ENCODE measurements at regions not wholly inside any gene's neighbourhood (a gene's known extent, or its start where the extent isn't known, plus 50 kb on each side); places are given as distances from the start of the nearest gene placed in this dataset.

DNA sequence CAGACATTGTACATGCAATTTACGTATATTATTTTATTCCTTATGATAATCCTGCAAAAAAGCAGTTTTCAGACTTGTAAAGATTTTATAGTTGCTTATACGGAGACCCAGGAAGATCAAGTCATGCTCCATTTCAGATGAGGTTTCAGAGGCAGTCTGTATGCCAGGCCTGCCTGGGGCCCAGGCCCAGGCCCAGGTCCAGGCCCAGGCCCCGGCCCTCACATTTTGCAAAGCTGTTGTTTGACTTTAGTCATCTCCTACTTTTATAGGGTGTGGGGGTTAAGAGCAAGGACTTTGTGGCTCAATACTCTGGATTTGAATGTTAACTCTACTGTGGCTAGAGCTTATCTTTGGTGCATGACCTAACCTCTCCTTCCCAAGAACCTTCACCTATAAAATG is 217.9 kb downstream of the SAMD5 start:
- H3K27ac ChIP-seq = no peak overlapping the region
- no peak for DNase-seq (ENCODE audit: low read depth in 1 of 2, low spot score in 1 of 2)
- H3K36me3 ChIP-seq = no peaks in the 10 kb centered on the region
- TF ChIP-seq, protein P1, sequence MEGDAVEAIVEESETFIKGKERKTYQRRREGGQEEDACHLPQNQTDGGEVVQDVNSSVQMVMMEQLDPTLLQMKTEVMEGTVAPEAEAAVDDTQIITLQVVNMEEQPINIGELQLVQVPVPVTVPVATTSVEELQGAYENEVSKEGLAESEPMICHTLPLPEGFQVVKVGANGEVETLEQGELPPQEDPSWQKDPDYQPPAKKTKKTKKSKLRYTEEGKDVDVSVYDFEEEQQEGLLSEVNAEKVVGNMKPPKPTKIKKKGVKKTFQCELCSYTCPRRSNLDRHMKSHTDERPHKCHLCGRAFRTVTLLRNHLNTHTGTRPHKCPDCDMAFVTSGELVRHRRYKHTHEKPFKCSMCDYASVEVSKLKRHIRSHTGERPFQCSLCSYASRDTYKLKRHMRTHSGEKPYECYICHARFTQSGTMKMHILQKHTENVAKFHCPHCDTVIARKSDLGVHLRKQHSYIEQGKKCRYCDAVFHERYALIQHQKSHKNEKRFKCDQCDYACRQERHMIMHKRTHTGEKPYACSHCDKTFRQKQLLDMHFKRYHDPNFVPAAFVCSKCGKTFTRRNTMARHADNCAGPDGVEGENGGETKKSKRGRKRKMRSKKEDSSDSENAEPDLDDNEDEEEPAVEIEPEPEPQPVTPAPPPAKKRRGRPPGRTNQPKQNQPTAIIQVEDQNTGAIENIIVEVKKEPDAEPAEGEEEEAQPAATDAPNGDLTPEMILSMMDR (IDR thresholded peaks at IDR 0.05; ENCODE audit: low read depth, low read length) = no peak
- H3K4me1 ChIP-seq (ENCODE audit: low read depth) = no peaks in the 10 kb centered on the region
- H3K9me3 ChIP-seq (ENCODE audit: low read depth) = no peaks in the 10 kb centered on the region
- H3K27me3 ChIP-seq = no peaks in the 10 kb centered on the region
- H3K4me3 ChIP-seq = no peak overlapping the region

DNA sequence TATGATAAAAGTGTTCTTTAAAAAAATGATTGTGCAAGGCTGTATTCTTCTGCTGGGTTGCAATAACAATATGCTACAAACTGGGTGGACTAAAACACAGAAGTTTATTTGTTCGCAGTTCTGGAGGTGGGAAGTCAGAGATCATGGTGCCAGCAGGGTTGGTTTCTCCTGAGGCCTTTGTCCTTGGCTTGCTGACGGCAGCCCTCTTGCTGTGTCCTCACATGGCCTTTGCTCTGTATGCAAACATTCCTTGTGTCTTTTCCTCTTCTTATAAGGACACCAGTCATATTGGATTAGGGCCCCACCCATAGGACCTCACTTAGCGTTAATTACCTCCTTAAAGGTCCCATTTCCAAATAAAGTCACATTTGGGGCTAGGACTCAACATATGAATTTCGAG is 220.4 kb downstream of the SAMD5 start:
- no peak overlapping the region for H3K27ac ChIP-seq
- H3K36me3 ChIP-seq = no peaks in the 10 kb centered on the region
- no peaks in the 10 kb centered on the region for H3K9me3 ChIP-seq (ENCODE audit: low read depth)
- H3K4me3 ChIP-seq = no peak overlapping the region
- TF ChIP-seq, protein P1 (IDR thresholded peaks at IDR 0.05; ENCODE audit: low read depth, low read length) = no peak
- H3K27me3 ChIP-seq = no peaks in the 10 kb centered on the region
- DNase-seq (ENCODE audit: low read depth in 1 of 2, low spot score in 1 of 2) = no peak
- no peaks in the 10 kb centered on the region for H3K4me1 ChIP-seq (ENCODE audit: low read depth)

DNA sequence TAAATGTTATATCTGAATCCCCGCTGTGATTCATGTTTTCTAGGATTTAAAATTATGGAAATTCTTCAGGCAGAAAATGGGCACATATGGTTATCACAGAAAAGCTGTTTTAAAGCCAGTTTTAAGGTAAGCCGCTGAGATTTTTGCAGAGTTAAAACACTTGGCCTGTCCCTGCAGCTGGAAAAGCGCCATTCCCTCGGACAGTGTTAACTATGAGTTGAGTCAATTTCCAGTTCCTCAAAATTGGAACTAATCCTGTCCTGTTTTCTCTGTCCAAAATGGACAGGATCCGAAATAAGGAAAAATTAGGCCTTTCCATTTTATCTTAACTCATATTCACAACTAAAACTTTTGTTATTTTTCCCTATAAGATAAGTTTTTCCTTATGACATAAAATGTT is 225.2 kb downstream of the SAMD5 start:
- no peaks in the 10 kb centered on the region for H3K9me3 ChIP-seq (ENCODE audit: low read depth)
- no peaks in the 10 kb centered on the region for H3K36me3 ChIP-seq
- DNase-seq (ENCODE audit: low read depth in 1 of 2, low spot score in 1 of 2) = no peak
- no peak overlapping the region for H3K27ac ChIP-seq
- H3K4me1 ChIP-seq (ENCODE audit: low read depth) = no peaks in the 10 kb centered on the region
- TF ChIP-seq, protein P1 (IDR thresholded peaks at IDR 0.05; ENCODE audit: low read depth, low read length) = no peak
- no peak overlapping the region for H3K4me3 ChIP-seq
- H3K27me3 ChIP-seq = no peaks in the 10 kb centered on the region

DNA sequence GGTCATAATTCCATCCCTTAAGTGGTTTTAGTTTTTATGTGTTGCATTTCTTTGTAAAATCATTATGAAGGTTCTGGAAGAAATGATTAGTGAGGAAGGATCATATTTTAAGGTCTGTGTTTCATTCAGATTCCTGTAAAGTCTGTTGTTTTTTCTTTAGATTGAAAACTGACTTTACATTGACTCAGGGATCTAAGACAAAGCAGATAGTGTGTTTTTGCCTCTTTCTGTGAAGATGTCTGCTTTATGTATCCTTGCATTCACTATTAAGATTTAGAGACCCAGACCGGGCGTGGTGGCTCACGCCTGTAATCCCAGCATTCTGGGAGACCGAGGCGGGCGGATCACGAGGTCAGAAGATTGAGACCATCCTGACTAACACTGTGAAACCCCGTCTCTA is 225.7 kb downstream of the SAMD5 start:
- H3K36me3 ChIP-seq = no peaks in the 10 kb centered on the region
- no peak for DNase-seq (ENCODE audit: low read depth in 1 of 2, low spot score in 1 of 2)
- no peak overlapping the region for H3K27ac ChIP-seq
- TF ChIP-seq, protein P1 (IDR thresholded peaks at IDR 0.05; ENCODE audit: low read depth, low read length) = no peak
- H3K4me1 ChIP-seq (ENCODE audit: low read depth) = no peaks in the 10 kb centered on the region
- no peaks in the 10 kb centered on the region for H3K9me3 ChIP-seq (ENCODE audit: low read depth)
- no peaks in the 10 kb centered on the region for H3K27me3 ChIP-seq
- no peak overlapping the region for H3K4me3 ChIP-seq

DNA sequence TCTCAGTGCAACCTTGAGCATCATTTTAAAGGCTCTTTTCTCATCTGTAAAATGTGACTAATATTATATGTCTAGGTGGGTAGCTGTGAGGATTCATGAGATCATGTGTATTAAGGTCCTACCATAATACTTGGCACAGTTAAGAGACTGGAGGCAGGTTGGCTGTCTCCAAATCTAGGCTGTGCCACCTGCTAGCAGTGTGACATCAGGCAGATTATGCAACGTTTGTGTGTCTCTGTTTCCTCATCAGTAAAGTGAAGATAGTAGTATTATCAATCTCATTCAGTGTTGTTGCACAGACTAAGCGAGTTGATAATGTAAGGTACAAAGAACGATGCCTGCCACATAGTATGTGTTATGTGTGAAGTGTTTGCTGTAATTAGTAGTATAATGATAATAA is 227.4 kb downstream of the SAMD5 start:
- no peak for DNase-seq (ENCODE audit: low read depth in 1 of 2, low spot score in 1 of 2)
- no peaks in the 10 kb centered on the region for H3K27me3 ChIP-seq
- no peak overlapping the region for H3K4me3 ChIP-seq
- no peaks in the 10 kb centered on the region for H3K36me3 ChIP-seq
- no peaks in the 10 kb centered on the region for H3K9me3 ChIP-seq (ENCODE audit: low read depth)
- TF ChIP-seq, protein P1 (IDR thresholded peaks at IDR 0.05; ENCODE audit: low read depth, low read length) = no peak
- no peak overlapping the region for H3K27ac ChIP-seq
- no peaks in the 10 kb centered on the region for H3K4me1 ChIP-seq (ENCODE audit: low read depth)

DNA sequence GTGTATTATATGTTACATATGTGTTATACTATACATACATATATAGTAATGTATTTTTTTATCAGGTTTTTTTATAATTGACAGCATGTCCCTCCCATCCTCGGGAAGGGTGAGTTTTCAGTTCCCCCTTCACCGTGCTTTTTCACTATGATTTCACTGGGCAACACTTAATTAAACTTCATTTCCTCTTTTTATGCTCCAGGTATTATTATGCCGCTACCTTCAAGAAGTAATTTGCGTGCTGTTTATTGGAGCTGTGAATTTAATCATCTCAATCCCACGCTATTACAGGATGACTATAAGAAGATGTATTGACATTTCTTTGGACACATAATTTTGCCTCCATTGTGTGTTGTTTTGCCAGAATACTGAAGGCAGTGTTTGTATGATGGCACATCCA is 228.6 kb downstream of the SAMD5 start:
- H3K27me3 ChIP-seq = no peaks in the 10 kb centered on the region
- H3K36me3 ChIP-seq = no peaks in the 10 kb centered on the region
- TF ChIP-seq, protein P1 (IDR thresholded peaks at IDR 0.05; ENCODE audit: low read depth, low read length) = no peak
- no peak overlapping the region for H3K4me3 ChIP-seq
- no peak for DNase-seq (ENCODE audit: low read depth in 1 of 2, low spot score in 1 of 2)
- no peaks in the 10 kb centered on the region for H3K4me1 ChIP-seq (ENCODE audit: low read depth)
- H3K27ac ChIP-seq = no peak overlapping the region
- H3K9me3 ChIP-seq (ENCODE audit: low read depth) = no peaks in the 10 kb centered on the region

Measured in cardiac muscle cell (in vitro differentiated cells and primary cell).